ENCODE measurements at regions not wholly inside any gene's neighbourhood (a gene's known extent, or its start where the extent isn't known, plus 50 kb on each side); places are given as distances from the start of the nearest gene placed in this dataset.
"Not testable (repeated sequence)": the region's sequence is repeated elsewhere in the genome, so short reads cannot be mapped to it uniquely, and the experiment has no call there.

DNA sequence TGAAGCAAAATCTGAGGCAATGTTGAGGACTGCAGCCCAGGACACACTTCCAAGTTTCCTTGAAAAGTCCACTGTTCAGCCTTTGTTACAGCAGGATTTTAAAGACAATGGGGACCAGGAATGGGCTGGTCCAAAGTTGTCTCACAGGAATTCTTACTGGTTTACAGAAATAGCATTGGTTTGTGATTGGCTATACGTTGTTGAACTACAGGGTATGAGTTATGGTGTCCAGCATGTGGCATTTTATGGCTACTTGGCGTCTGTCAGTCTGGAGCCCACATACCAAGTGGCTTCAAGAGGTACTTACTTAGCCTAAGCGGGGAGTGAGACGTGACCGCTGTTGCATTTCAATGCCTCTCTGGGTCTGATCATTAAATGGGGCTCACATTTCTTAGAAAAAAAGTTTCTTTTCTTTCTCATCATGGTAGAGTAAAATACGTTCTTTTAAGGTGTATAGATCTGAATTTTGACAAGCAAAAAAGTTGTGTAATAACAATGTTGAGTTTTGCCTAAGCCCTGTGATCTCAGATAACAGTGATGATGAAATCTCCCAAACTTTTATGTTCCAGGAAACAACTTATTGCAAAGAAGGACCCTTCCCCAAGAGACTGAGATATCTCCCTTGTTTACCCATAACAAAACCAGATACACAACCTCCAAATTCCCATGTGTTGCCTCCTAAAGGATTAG lies 100.0 kb upstream of the TRIM24 start:
- no peaks in the 10 kb centered on the region for H3F3A ChIP-seq (ENCODE audit: insufficient read depth, low read length, poor library complexity, severe bottlenecking)
- no peaks in the 10 kb centered on the region for H3K36me3 ChIP-seq (ENCODE audit: insufficient read depth, low read length)
- H3K9me3 ChIP-seq (ENCODE audit: low read length) = no peaks in the 10 kb centered on the region
- H3K27ac ChIP-seq (ENCODE audit: low read length) = no peak overlapping the region
- no peak overlapping the region for H2AFZ ChIP-seq (ENCODE audit: low read depth, low read length)
- no peak overlapping the region for H3K4me3 ChIP-seq (ENCODE audit: low read length)
- H4K20me1 ChIP-seq (ENCODE audit: insufficient read depth) = no peaks in the 10 kb centered on the region
- no peaks in the 10 kb centered on the region for H3K79me2 ChIP-seq (replicated peaks; ENCODE audit: insufficient read depth, low read length)
- H3K4me2 ChIP-seq (ENCODE audit: low read length) = no peak overlapping the region
- H3K9me2 ChIP-seq (ENCODE audit: insufficient read depth, low read length) = no peaks in the 10 kb centered on the region
- TF ChIP-seq RAD21 (conservative IDR thresholded peaks at IDR 0.05) = no peak
- TF ChIP-seq, protein P1, sequence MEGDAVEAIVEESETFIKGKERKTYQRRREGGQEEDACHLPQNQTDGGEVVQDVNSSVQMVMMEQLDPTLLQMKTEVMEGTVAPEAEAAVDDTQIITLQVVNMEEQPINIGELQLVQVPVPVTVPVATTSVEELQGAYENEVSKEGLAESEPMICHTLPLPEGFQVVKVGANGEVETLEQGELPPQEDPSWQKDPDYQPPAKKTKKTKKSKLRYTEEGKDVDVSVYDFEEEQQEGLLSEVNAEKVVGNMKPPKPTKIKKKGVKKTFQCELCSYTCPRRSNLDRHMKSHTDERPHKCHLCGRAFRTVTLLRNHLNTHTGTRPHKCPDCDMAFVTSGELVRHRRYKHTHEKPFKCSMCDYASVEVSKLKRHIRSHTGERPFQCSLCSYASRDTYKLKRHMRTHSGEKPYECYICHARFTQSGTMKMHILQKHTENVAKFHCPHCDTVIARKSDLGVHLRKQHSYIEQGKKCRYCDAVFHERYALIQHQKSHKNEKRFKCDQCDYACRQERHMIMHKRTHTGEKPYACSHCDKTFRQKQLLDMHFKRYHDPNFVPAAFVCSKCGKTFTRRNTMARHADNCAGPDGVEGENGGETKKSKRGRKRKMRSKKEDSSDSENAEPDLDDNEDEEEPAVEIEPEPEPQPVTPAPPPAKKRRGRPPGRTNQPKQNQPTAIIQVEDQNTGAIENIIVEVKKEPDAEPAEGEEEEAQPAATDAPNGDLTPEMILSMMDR (IDR thresholded peaks at IDR 0.05; ENCODE audit: poor library complexity, severe bottlenecking) = no peak
- no peak overlapping the region for H3K9ac ChIP-seq (ENCODE audit: low read length)
- no peaks in the 10 kb centered on the region for H3K27me3 ChIP-seq (ENCODE audit: insufficient read depth, low read depth, low read length)

DNA sequence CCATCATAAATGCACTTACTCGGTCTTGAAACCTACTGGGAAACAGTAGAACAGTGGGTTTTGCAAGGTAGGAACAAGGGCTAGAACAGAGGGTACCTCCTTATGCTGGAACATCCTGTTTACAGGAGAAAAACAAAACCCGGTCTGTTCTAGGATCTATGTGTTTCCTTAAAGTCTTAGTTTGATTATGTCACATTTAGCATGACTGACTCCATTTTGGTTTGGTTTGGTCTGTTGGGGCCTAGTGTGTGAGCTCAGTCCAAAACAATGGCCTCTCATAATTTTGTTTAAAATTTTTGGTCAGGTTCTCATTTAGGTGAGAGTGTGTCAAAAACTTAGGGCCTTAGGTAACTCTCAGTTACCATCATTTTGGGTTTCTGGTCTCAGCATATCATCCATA lies 96.3 kb upstream of the TRIM24 start:
- Histone ChIP-seq H3K9ac (ENCODE audit: low read length) (no peak overlapping the region), H3K9me3 (ENCODE audit: low read length) (no peaks in the 10 kb centered on the region), H3K27me3 (ENCODE audit: insufficient read depth, low read depth, low read length) (no peaks in the 10 kb centered on the region), H3K9me2 (ENCODE audit: insufficient read depth, low read length) (no peaks in the 10 kb centered on the region), H3K4me3 (ENCODE audit: low read length) (no peak overlapping the region), H3K36me3 (ENCODE audit: insufficient read depth, low read length) (no peaks in the 10 kb centered on the region), H3K79me2 (replicated peaks; ENCODE audit: insufficient read depth, low read length) (no peaks in the 10 kb centered on the region), H3F3A (ENCODE audit: insufficient read depth, low read length, poor library complexity, severe bottlenecking) (no peaks in the 10 kb centered on the region), H3K4me2 (ENCODE audit: low read length) (no peak overlapping the region), H2AFZ (ENCODE audit: low read depth, low read length) (no peak overlapping the region), H4K20me1 (ENCODE audit: insufficient read depth) (no peaks in the 10 kb centered on the region), H3K27ac (ENCODE audit: low read length) (no peak overlapping the region)
- TF ChIP-seq RAD21 (conservative IDR thresholded peaks at IDR 0.05) (no peak), POLR2AphosphoS5 (IDR thresholded peaks at IDR 0.05) (no peak), TAF1 (IDR thresholded peaks at IDR 0.05; ENCODE audit: low read depth) (no peak), EP300 (conservative IDR thresholded peaks at IDR 0.05; ENCODE audit: poor library complexity, severe bottlenecking) (no peak), SMC3 (conservative IDR thresholded peaks at IDR 0.05; ENCODE audit: poor library complexity) (no peak)
- TF ChIP-seq, protein P2, sequence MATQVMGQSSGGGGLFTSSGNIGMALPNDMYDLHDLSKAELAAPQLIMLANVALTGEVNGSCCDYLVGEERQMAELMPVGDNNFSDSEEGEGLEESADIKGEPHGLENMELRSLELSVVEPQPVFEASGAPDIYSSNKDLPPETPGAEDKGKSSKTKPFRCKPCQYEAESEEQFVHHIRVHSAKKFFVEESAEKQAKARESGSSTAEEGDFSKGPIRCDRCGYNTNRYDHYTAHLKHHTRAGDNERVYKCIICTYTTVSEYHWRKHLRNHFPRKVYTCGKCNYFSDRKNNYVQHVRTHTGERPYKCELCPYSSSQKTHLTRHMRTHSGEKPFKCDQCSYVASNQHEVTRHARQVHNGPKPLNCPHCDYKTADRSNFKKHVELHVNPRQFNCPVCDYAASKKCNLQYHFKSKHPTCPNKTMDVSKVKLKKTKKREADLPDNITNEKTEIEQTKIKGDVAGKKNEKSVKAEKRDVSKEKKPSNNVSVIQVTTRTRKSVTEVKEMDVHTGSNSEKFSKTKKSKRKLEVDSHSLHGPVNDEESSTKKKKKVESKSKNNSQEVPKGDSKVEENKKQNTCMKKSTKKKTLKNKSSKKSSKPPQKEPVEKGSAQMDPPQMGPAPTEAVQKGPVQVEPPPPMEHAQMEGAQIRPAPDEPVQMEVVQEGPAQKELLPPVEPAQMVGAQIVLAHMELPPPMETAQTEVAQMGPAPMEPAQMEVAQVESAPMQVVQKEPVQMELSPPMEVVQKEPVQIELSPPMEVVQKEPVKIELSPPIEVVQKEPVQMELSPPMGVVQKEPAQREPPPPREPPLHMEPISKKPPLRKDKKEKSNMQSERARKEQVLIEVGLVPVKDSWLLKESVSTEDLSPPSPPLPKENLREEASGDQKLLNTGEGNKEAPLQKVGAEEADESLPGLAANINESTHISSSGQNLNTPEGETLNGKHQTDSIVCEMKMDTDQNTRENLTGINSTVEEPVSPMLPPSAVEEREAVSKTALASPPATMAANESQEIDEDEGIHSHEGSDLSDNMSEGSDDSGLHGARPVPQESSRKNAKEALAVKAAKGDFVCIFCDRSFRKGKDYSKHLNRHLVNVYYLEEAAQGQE (IDR thresholded peaks at IDR 0.05; ENCODE audit: borderline replicate concordance) = no peak

DNA sequence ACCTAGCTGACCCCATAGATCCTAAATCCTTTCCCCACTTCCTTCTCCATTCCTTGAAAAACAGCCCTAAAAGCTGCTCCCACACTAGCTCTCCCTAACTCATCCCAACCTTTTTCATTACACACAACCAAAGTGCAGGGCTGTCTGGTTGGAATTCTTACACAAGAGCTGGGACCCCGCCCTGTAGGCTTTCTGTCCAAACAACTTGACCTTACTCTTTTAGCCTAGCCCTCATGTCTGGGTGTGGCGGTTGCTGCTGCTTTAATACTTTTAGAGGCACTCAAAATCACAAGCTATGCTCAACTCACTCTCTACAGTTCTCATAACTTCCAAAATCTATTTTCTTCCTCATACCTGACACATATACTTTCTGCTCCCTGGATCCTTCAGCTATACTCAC lies 93.9 kb upstream of the TRIM24 start:
- not testable (repeated sequence) for H3K27me3 ChIP-seq (ENCODE audit: insufficient read depth, low read depth, low read length); H3F3A ChIP-seq (ENCODE audit: insufficient read depth, low read length, poor library complexity, severe bottlenecking); H3K9me2 ChIP-seq (ENCODE audit: insufficient read depth, low read length); H3K36me3 ChIP-seq (ENCODE audit: insufficient read depth, low read length); H3K9ac ChIP-seq (ENCODE audit: low read length); H3K79me2 ChIP-seq (replicated peaks; ENCODE audit: insufficient read depth, low read length); H3K9me3 ChIP-seq (ENCODE audit: low read length); H3K4me3 ChIP-seq (ENCODE audit: low read length); H3K4me2 ChIP-seq (ENCODE audit: low read length); H4K20me1 ChIP-seq (ENCODE audit: insufficient read depth); H2AFZ ChIP-seq (ENCODE audit: low read depth, low read length); H3K27ac ChIP-seq (ENCODE audit: low read length)

DNA sequence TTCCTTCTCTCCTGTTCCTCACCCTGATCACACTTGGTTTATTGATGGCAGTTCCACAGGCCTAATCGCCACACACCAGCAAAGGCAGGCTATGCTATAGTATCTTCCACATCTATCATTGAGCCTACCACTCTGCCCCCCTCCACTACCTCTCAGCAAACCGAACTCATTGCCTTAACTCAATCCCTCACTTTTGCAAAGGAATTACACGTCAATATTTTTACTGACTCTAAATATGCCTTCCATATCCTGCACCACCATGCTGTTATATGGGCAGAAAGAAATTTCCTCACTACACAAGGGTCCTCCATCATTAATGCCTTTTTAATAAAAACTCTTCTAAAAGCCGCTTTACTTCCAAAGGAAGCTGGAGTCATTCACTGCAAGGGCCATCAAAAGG lies 93.4 kb upstream of the TRIM24 start:
- H3K27me3 ChIP-seq (ENCODE audit: insufficient read depth, low read depth, low read length); H4K20me1 ChIP-seq (ENCODE audit: insufficient read depth); H3K79me2 ChIP-seq (replicated peaks; ENCODE audit: insufficient read depth, low read length); H3K4me3 ChIP-seq (ENCODE audit: low read length); H3K9me3 ChIP-seq (ENCODE audit: low read length); H3K36me3 ChIP-seq (ENCODE audit: insufficient read depth, low read length); H3K4me2 ChIP-seq (ENCODE audit: low read length); H3K9ac ChIP-seq (ENCODE audit: low read length); H3K9me2 ChIP-seq (ENCODE audit: insufficient read depth, low read length); H3F3A ChIP-seq (ENCODE audit: insufficient read depth, low read length, poor library complexity, severe bottlenecking); H2AFZ ChIP-seq (ENCODE audit: low read depth, low read length); H3K27ac ChIP-seq (ENCODE audit: low read length): not testable (repeated sequence)

Measured in neural cell (in vitro differentiated cells).